Activated CD4-positive, alpha-beta memory T cell treated with anti-CD3 and anti-CD28 coated beads, Interleukin-2, amount 10 ng/mL, durations not matched to agents 7 days and 5 days (primary cell): ENCODE measurements at regions not wholly inside any gene's neighbourhood (a gene's known extent, or its start where the extent isn't known, plus 50 kb on each side); places are given as distances from the start of the nearest gene placed in this dataset.

Experiments
- CTCF ChIA-PET: fragments of 350-600 bp; sonication (Branson Sonifier 250); formaldehyde crosslinking; loops from one replicate; lab custom pipeline; 2021; ENCODE audit warnings: antibody characterized with exemption, inconsistent platforms; lab: Charles Lee
- POLR2A ChIA-PET: fragments of 350-600 bp; sonication (Branson Sonifier 250); formaldehyde crosslinking; loops from one replicate; lab custom pipeline; 2021; ENCODE audit warnings: antibody characterized with exemption; lab: Charles Lee
- DNase-seq: peaks from one replicate; pipeline ENCODE4 v3.0.0-alpha.2; 2020
- H3K27ac Mint-ChIP-seq: one replicate; pipeline ENCODE4 v1.8.0; 2021; ENCODE audit warnings: mild to moderate bottlenecking, mixed read lengths
- H3K27me3 Mint-ChIP-seq: one replicate; pipeline ENCODE4 v1.8.0; 2021; ENCODE audit warnings: mixed read lengths
- H3K36me3 Mint-ChIP-seq: one replicate; pipeline ENCODE4 v1.8.0; 2021; ENCODE audit warnings: low read depth, mixed read lengths
- H3K4me1 Mint-ChIP-seq: one replicate; pipeline ENCODE4 v1.8.0; 2021; ENCODE audit warnings: mixed read lengths
- H3K4me3 Mint-ChIP-seq: one replicate; pipeline ENCODE4 v1.8.0; 2021; ENCODE audit warnings: mild to moderate bottlenecking, mixed read lengths
- H3K9me3 Mint-ChIP-seq: one replicate; pipeline ENCODE4 v1.8.0; 2021; ENCODE audit warnings: mixed read lengths

DNA sequence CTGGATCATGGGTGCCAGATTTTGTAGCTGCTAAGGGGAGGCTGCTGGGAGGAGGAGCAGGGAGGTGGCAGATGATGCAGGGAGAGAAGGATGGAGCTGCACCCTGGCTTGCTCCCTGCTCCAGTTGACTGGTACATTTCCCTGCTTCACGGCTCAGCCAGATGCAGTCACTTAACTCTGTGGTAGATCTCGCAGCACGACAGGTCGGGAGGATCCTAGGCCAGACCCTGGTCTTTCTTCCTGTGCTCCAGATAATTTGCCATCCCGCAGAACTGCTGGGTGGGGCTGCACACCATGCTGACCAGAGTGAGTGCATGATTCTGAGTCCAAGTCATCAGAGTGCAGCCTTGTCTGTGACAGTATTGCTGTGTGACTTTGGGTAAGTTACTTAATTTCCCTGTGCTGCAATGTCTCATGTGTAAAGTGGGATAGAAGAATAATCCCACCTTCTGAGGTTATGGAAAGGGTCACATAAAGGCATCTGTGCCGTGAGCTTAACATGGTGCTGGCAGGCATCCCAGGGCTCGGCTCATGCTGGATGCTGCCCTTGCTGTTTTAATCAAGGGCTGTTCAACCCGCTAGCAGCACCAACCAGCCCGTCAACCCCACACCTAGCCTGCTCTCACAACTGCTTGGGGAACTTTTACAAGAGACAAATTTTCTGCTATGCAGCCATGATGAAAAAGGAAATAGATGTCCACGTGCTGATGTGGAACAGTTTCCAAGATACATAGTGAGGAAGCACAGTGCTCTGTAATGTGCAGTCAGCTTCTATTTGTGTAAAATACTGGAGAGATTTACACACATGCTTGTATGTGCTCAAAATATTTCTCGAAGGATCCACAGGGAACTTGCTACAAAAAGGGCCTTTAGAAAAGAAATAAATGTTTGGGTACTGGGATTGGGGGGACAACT, 257.9 kb downstream of the CDH26 start:
- Mint-ChIP-seq H3K27ac (no peak overlapping the region), H3K4me3 (no peak overlapping the region), H3K27me3 (no peaks in the 10 kb centered on the region), H3K36me3 (no peaks in the 10 kb centered on the region), H3K9me3 (no peaks in the 10 kb centered on the region), H3K4me1 (peaks cover under 1% of the 10 kb centered on the region)
- CTCF ChIA-PET, result no interaction called here
- POLR2A ChIA-PET, result no interaction called here
- no peak for DNase-seq

DNA sequence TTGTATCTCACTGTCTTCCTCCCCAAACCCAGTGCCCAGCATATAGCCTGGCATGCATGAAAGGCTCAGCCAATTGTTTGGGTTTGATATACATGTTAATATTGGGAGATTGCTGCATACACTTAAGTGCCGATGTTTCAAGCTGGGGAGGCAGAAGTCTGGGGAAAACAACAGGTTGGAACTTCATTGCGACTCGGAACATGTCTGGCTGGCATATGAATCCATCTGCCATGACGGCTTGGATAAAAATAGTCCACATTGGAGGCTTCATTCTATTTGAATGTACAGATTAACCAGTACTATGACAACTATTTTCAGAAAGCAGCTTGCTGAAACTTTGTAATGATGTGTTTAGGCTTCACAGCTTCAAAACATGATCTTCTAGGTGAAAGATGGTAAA, 261.0 kb downstream of the CDH26 start:
- CTCF ChIA-PET, result interaction anchor here (1.6 kb wide), 1 partner anchor 9 kb away, joined by 7 read pairs; no protein-coding TSS in a partner anchor
- no peaks in the 10 kb centered on the region for H3K4me1 Mint-ChIP-seq

DNA sequence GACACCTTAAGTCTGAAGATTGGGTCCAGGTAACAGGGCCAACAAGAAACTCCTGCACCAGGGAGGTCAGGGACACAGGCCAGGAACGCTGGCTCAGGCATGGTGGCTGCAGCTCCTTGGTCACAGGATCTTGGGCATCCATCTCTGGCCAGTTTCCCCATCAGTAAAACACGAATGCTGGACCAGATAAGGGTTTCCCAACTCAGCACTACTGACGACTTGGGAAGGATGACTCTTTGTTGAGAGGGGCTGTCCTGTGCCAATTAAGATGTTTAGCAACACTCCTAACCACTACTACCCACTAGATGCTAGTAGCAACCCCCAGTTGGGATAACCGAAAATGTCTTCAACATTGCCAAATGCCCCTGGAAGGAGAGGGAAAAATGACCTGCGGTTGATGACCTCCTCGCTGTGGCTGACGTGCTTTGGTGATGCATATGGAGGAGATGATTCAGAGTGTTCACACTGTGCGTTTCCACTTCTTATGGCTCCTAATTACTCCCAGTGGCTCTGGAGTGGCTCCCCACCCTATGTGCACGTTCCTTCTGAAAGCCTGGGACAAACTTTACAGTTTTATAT, 261.9 kb downstream of the CDH26 start:
- CTCF ChIA-PET, result interaction anchor here (1.6 kb wide), 1 partner anchor 9 kb away, joined by 7 read pairs; no protein-coding TSS in a partner anchor
- no peaks in the 10 kb centered on the region for H3K9me3 Mint-ChIP-seq
- DNase-seq, result no peak
- no peak overlapping the region for H3K4me3 Mint-ChIP-seq
- no peaks in the 10 kb centered on the region for H3K4me1 Mint-ChIP-seq
- POLR2A ChIA-PET, result no interaction called here
- H3K36me3 Mint-ChIP-seq, result no peaks in the 10 kb centered on the region
- no peak overlapping the region for H3K27ac Mint-ChIP-seq
- no peaks in the 10 kb centered on the region for H3K27me3 Mint-ChIP-seq

More for the DNA sequence above, 261.0 kb downstream of the CDH26 start:
- POLR2A ChIA-PET, result no interaction called here
- H3K4me3 Mint-ChIP-seq, result no peak overlapping the region
- H3K27me3 Mint-ChIP-seq, result no peaks in the 10 kb centered on the region
- no peak for DNase-seq
- H3K36me3 Mint-ChIP-seq, result no peaks in the 10 kb centered on the region
- no peaks in the 10 kb centered on the region for H3K9me3 Mint-ChIP-seq
- no peak overlapping the region for H3K27ac Mint-ChIP-seq

DNA sequence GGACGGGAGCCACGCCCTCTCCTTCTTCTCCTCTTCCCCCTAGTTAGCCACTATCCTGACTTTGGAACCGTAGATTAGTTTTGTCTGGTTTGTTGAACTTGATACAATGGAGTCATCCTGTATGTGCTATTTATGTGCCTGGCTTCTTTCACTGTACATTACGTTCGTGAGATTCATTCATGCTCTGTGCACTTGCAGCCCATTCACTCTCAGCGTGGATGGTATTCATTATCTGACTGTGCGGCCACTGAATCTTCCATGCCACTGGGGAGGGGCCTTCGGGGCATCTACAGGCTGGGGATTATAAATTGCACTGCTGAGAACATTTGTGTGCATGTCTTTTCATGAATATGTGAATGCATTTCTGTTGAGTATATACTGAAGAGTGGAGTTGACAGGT, 262.5 kb downstream of the CDH26 start:
- Mint-ChIP-seq H3K4me3 (no peak overlapping the region), H3K36me3 (no peaks in the 10 kb centered on the region), H3K27me3 (no peaks in the 10 kb centered on the region), H3K27ac (no peak overlapping the region), H3K4me1 (no peaks in the 10 kb centered on the region), H3K9me3 (no peaks in the 10 kb centered on the region)
- POLR2A ChIA-PET, result no interaction called here
- no peak for DNase-seq
- CTCF ChIA-PET, result no interaction called here

GRCh38 chr20:60221593-60221992, 263.4 kb downstream of the CDH26 start:
- Mint-ChIP-seq H3K9me3 (no peaks in the 10 kb centered on the region), H3K27ac (no peak overlapping the region), H3K36me3 (no peaks in the 10 kb centered on the region), H3K4me1 (no peaks in the 10 kb centered on the region), H3K4me3 (no peak overlapping the region), H3K27me3 (no peaks in the 10 kb centered on the region)
- ChIA-PET CTCF (no interaction called here), POLR2A (no interaction called here)
- no peak for DNase-seq

- H3K4me1 Mint-ChIP-seq, result no peaks in the 10 kb centered on the region
- no peaks in the 10 kb centered on the region for H3K27me3 Mint-ChIP-seq
- DNase-seq, result no peak
- H3K27ac Mint-ChIP-seq, result no peak overlapping the region
- ChIA-PET CTCF (interaction anchor here (1.3 kb wide), 1 partner anchor 41 kb away, joined by 3 read pairs; no protein-coding TSS in a partner anchor), POLR2A (no interaction called here)
- no peaks in the 10 kb centered on the region for H3K9me3 Mint-ChIP-seq
- no peak overlapping the region for H3K4me3 Mint-ChIP-seq
- no peaks in the 10 kb centered on the region for H3K36me3 Mint-ChIP-seq
Observed at GRCh38 chr20:60222497-60222896, 264.3 kb downstream of the CDH26 start.

DNA sequence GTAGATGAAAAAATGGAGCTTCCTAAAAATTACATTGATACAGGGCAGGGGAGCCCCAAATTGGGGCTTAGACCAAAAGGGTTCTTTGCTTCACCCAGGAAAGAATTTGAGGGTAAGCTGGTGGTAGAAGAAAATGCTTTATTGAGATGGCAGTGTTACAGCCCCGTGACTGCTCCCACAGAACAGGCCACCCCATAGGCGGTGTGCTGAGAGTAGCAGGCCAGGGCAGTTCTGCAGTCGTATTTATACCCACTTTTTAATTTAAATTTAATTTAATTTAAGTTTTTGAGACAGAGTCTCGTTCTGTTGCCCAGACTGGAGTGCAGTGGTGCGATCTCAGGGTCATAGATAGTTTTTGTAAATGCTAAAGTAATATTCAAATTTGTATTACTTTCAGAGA, 265.0 kb downstream of the CDH26 start:
- H3K36me3 Mint-ChIP-seq, result no peaks in the 10 kb centered on the region
- H3K27ac Mint-ChIP-seq, result no peak overlapping the region
- H3K9me3 Mint-ChIP-seq, result no peaks in the 10 kb centered on the region
- no peaks in the 10 kb centered on the region for H3K27me3 Mint-ChIP-seq
- DNase-seq, result no peak
- H3K4me3 Mint-ChIP-seq, result no peak overlapping the region
- ChIA-PET CTCF (interaction anchor here (1.3 kb wide), 1 partner anchor 40 kb away, joined by 3 read pairs; no protein-coding TSS in a partner anchor), POLR2A (no interaction called here)
- H3K4me1 Mint-ChIP-seq, result no peaks in the 10 kb centered on the region

GRCh38 chr20:60224914-60225313, 266.7 kb downstream of the CDH26 start:
- Mint-ChIP-seq H3K4me1 (no peaks in the 10 kb centered on the region), H3K9me3 (no peaks in the 10 kb centered on the region), H3K27me3 (no peaks in the 10 kb centered on the region), H3K4me3 (no peak overlapping the region), H3K27ac (no peak overlapping the region), H3K36me3 (no peaks in the 10 kb centered on the region)
- POLR2A ChIA-PET, result no interaction called here
- DNase-seq, result no peak
- CTCF ChIA-PET, result interaction anchor here (1.0 kb wide), 1 partner anchor 38 kb away, joined by 3 read pairs; no protein-coding TSS in a partner anchor

DNA sequence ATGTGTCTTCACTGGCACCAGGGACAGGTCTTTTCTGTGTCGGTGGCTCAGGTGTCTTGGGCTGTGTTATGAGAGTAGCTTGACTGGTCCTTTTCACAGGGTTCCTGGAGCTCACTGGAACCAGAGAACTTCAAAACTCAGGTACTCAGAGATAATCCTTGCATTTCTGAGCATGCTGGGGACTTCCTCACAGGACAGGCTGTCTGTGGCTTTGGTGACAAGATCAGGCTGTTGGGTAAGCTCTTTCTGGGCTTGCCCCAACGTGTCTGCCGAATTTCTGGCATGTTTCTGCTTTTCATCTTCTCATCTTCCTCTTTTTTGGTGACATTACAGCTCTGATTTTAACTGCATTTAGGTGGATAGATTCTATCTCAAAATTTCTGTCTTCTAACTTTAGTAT, 270.0 kb downstream of the CDH26 start:
- Mint-ChIP-seq H3K36me3 (no peaks in the 10 kb centered on the region), H3K27me3 (no peaks in the 10 kb centered on the region), H3K4me3 (no peak overlapping the region), H3K27ac (no peak overlapping the region), H3K4me1 (no peaks in the 10 kb centered on the region), H3K9me3 (no peaks in the 10 kb centered on the region)
- ChIA-PET CTCF (interaction anchor here (1.5 kb wide), 1 partner anchor 35 kb away, joined by 4 read pairs; no protein-coding TSS in a partner anchor), POLR2A (no interaction called here)
- DNase-seq, result no peak

GRCh38 chr20:60232380-60232779, 274.2 kb downstream of the CDH26 start:
- no peaks in the 10 kb centered on the region for H3K9me3 Mint-ChIP-seq
- H3K4me3 Mint-ChIP-seq, result no peak overlapping the region
- POLR2A ChIA-PET, result no interaction called here
- no peaks in the 10 kb centered on the region for H3K4me1 Mint-ChIP-seq
- CTCF ChIA-PET, result no interaction called here
- DNase-seq, result no peak
- no peaks in the 10 kb centered on the region for H3K27me3 Mint-ChIP-seq
- no peak overlapping the region for H3K27ac Mint-ChIP-seq
- no peaks in the 10 kb centered on the region for H3K36me3 Mint-ChIP-seq

- Mint-ChIP-seq H3K9me3 (no peaks in the 10 kb centered on the region), H3K27me3 (no peaks in the 10 kb centered on the region), H3K36me3 (no peaks in the 10 kb centered on the region), H3K4me3 (no peak overlapping the region), H3K27ac (no peak overlapping the region), H3K4me1 (no peaks in the 10 kb centered on the region)
- no peak for DNase-seq
- CTCF ChIA-PET, result no interaction called here
- POLR2A ChIA-PET, result no interaction called here
Observed at GRCh38 chr20:60233018-60233630, 274.9 kb downstream of the CDH26 start.

- no peaks in the 10 kb centered on the region for H3K27me3 Mint-ChIP-seq
- H3K36me3 Mint-ChIP-seq, result no peaks in the 10 kb centered on the region
- no peaks in the 10 kb centered on the region for H3K4me1 Mint-ChIP-seq
- no peak for DNase-seq
- H3K9me3 Mint-ChIP-seq, result no peaks in the 10 kb centered on the region
- H3K4me3 Mint-ChIP-seq, result no peak overlapping the region
- POLR2A ChIA-PET, result no interaction called here
- CTCF ChIA-PET, result no interaction called here
- no peak overlapping the region for H3K27ac Mint-ChIP-seq
Observed at GRCh38 chr20:60236613-60237012, 278.4 kb downstream of the CDH26 start.

DNA sequence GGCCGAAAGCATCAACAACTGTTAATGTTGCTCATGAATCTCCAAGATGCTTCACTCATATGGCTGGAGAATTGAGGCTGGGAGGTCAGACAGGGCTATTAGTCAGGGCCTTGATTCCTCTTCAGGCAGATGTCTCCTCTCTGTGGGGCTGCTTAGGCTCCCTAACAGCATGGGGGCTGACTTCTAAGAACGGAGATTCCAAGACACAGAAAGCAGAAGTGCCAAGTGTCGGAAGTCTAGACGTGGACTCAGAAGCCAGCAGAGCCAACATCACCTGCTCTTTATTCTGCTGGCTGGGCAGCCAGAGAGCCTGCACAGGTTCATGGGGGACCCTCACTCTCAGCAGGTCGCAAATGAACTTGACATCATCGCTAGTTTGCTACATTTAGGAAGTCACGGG, 279.8 kb downstream of the CDH26 start:
- H3K9me3 Mint-ChIP-seq, result no peaks in the 10 kb centered on the region
- no peaks in the 10 kb centered on the region for H3K27me3 Mint-ChIP-seq
- DNase-seq, result no peak
- ChIA-PET CTCF (no interaction called here), POLR2A (no interaction called here)
- no peak overlapping the region for H3K27ac Mint-ChIP-seq
- no peaks in the 10 kb centered on the region for H3K36me3 Mint-ChIP-seq
- H3K4me3 Mint-ChIP-seq, result no peak overlapping the region
- no peaks in the 10 kb centered on the region for H3K4me1 Mint-ChIP-seq
